Endothelial cell of umbilical vein (primary cell): ENCODE measurements at regions not wholly inside any gene's neighbourhood (a gene's known extent, or its start where the extent isn't known, plus 50 kb on each side); places are given as distances from the start of the nearest gene placed in this dataset.

Experiments used
- BruUV-seq: library from RNA; stranded (reverse); fragments of 400-500 nt; replicated peaks from 2 replicates; lab custom pipeline; 2021; lab: Mats Ljungman, UMichigan
- CTCF ChIA-PET: fragments of 300-600, 350-600 bp; sonication (Branson Sonifier 250); formaldehyde crosslinking; loops from one replicate; lab custom pipeline; 2021; ENCODE audit warnings: antibody characterized with exemption, inconsistent platforms; lab: Charles Lee
- POLR2A ChIA-PET: fragments of 300-600, 350-600 bp; sonication (Branson Sonifier 250); formaldehyde crosslinking; loops from one replicate; lab custom pipeline; 2021; ENCODE audit warnings: antibody characterized with exemption, inconsistent platforms; lab: Charles Lee
- DNase-seq: peaks from one replicate; pipeline ENCODE4 v3.0.0-alpha.2; 2011; ENCODE audit warnings: low read depth, low spot score
- FAIRE-seq: peaks from 2 replicates; lab custom pipeline; 2011; peaks lifted over from hg19 to GRCh38; lab: Jason Lieb, UNC
- H2AFZ ChIP-seq: 2 replicates; pipeline ENCODE4 v1.6.0; 2012; ENCODE audit warnings: low read depth, low read length, control low read depth, inconsistent platforms
- H3K27ac ChIP-seq: 2 replicates; pipeline ENCODE4 v1.5.1; 2011; ENCODE audit warnings: low read depth, mild to moderate bottlenecking, control low read depth, low read length, moderate library complexity; ENCODE audit not compliant: insufficient read depth
- H3K27me3 ChIP-seq, 2 experiments: 2 replicates each; pipeline versions ENCODE4 v1.6.0 to v1.6.1; 2011; ENCODE audit warnings: low read length in 2 of 2, mixed read lengths in 1 of 2; ENCODE audit not compliant: control insufficient read depth in 2 of 2, insufficient read depth in 2 of 2
- H3K36me3 ChIP-seq, 2 experiments: 2 replicates in 1 of 2; 3 replicates in 1 of 2; pipeline ENCODE4 v1.5.1; 2011; ENCODE audit warnings: low read length in 2 of 2, mild to moderate bottlenecking in 1 of 2, moderate library complexity in 1 of 2; ENCODE audit not compliant: control insufficient read depth in 2 of 2, insufficient read depth in 2 of 2; ENCODE audit errors: extremely low read depth in 1 of 2
- H3K4me1 ChIP-seq: 3 replicates; pipeline ENCODE4 v1.5.1; 2011; ENCODE audit warnings: mild to moderate bottlenecking, low read length; ENCODE audit not compliant: control insufficient read depth, insufficient read depth; ENCODE audit errors: extremely low read depth
- H3K4me2 ChIP-seq: 2 replicates; pipeline ENCODE4 v1.6.1; 2011; ENCODE audit warnings: low read length, control low read depth, mixed read lengths; ENCODE audit not compliant: insufficient read depth
- H3K4me3 ChIP-seq, 3 experiments: fragments of 200-600 bp in 1 of 3; sonication (generic), shearing (Covaris generic) in 1 of 3; replicated peaks in 1 of 3; 2 replicates each; pipeline ENCODE4 v1.5.1; 2011 to 2016; ENCODE audit warnings: control low read depth in 3 of 3, low read length in 3 of 3, mild to moderate bottlenecking in 2 of 3, inconsistent platforms in 1 of 3, low read depth in 1 of 3, moderate library complexity in 1 of 3; ENCODE audit not compliant: insufficient read depth in 1 of 3
- H3K79me2 ChIP-seq: 2 replicates; pipeline ENCODE4 v1.6.0; 2012; ENCODE audit warnings: low read length, inconsistent platforms; ENCODE audit not compliant: control insufficient read depth, insufficient read depth
- H3K9ac ChIP-seq: replicated peaks from 2 replicates; pipeline ENCODE3; 2011; ENCODE audit warnings: low read length, control low read depth; ENCODE audit not compliant: insufficient read depth; ENCODE audit errors: extremely low read depth
- H3K9me1 ChIP-seq: replicated peaks from 3 replicates; pipeline ENCODE4 v1.6.0; 2011; ENCODE audit warnings: mild to moderate bottlenecking, low read length; ENCODE audit not compliant: control insufficient read depth, insufficient read depth; ENCODE audit errors: extremely low read depth
- H3K9me3 ChIP-seq: replicated peaks from 2 replicates; pipeline ENCODE4 v1.5.1; 2012; ENCODE audit warnings: low read length, inconsistent platforms; ENCODE audit not compliant: control insufficient read depth, insufficient read depth
- H4K20me1 ChIP-seq: replicated peaks from 2 replicates; pipeline ENCODE3; 2011; ENCODE audit warnings: mild to moderate bottlenecking, low read length; ENCODE audit not compliant: control insufficient read depth, insufficient read depth; ENCODE audit errors: extremely low read depth
- EZH2 ChIP-seq: IDR thresholded peaks from 2 replicates; pipeline ENCODE4 v1.6.1; 2012; ENCODE audit warnings: borderline replicate concordance, low read depth, mild to moderate bottlenecking, moderate library complexity, low read length, inconsistent platforms; ENCODE audit not compliant: severe bottlenecking
- FOS ChIP-seq: IDR thresholded peaks from 2 replicates; pipeline ENCODE4 v1.6.1; 2011; ENCODE audit warnings: mild to moderate bottlenecking, low read length, moderate library complexity, borderline replicate concordance; ENCODE audit not compliant: insufficient read depth
- GATA2 ChIP-seq: IDR thresholded peaks from 2 replicates; pipeline ENCODE4 v1.7.0; 2011; ENCODE audit warnings: low read depth, mild to moderate bottlenecking, moderate library complexity, mixed read lengths, low read length; ENCODE audit not compliant: insufficient read length, insufficient read depth
- JUN ChIP-seq: IDR thresholded peaks from 2 replicates; pipeline ENCODE4 v1.6.1; 2011; ENCODE audit warnings: borderline replicate concordance, low read depth; ENCODE audit not compliant: insufficient read length, insufficient read depth
- MYC ChIP-seq: IDR thresholded peaks from one replicate; pipeline ENCODE4 v1.6.1; 2011; ENCODE audit warnings: mild to moderate bottlenecking, low read depth, low read length
- POLR2A ChIP-seq: IDR thresholded peaks from 2 replicates; pipeline ENCODE4 v1.6.1; 2012; ENCODE audit warnings: low read depth, mild to moderate bottlenecking, control low read depth, low read length
- POLR2AphosphoS5 ChIP-seq: IDR thresholded peaks from 2 replicates; pipeline ENCODE4 v1.6.1; 2012; ENCODE audit warnings: low read depth, mild to moderate bottlenecking, control low read depth, low read length, moderate library complexity; ENCODE audit not compliant: insufficient read depth
- dilution Hi-C: fragments of 300-500 bp; cut with MboI; formaldehyde crosslinking; loops from one replicate; pipeline ENCODE4 v1.15.0; 2019; ENCODE audit warnings: low sequenced_read_pairs; ENCODE audit not compliant: extremely low pct_ligation_motif_present
- intact Hi-C: fragments of 100-400 bp; cut with micrococcal nuclease; formaldehyde crosslinking; loops from one replicate; pipeline ENCODE4 v1.10.0; 2022
- TF ChIP-seq, protein P1 (sequence below): IDR thresholded peaks from 2 replicates; pipeline ENCODE4 v1.6.1; 2011; ENCODE audit not compliant: insufficient read depth, insufficient read length
- TF ChIP-seq, protein P2 (sequence below), 2 donors: IDR thresholded peaks; 1 replicate in 1 of 2; 2 replicates in 1 of 2; pipeline ENCODE4 v1.5.1; 2011; ENCODE audit warnings: low read length in 2 of 2, mild to moderate bottlenecking in 2 of 2, moderate library complexity in 2 of 2, control low read depth in 1 of 2, inconsistent platforms in 1 of 2, low read depth in 1 of 2; ENCODE audit not compliant: insufficient read depth in 1 of 2; ENCODE audit errors: extremely low read depth in 1 of 2

DNA sequence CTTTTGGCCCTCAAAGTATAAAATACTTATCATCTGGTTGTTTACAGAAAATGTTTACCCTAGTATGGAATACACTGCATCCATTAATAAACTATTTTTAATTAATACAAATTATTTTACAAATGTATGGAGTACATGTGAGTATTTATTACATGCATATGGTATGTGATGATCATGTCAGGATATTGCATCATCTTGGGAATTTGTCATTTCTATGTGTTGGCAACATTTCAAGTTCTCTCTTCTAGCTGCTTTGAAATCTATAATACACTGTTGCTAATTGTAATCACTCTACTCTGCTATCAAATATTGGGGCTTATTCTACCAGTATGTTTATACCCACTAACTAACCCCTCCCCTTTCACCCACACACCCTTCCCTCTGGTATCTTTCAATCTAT is 103.9 kb upstream of the THSD7A start:
- Histone ChIP-seq H2AFZ (no peak overlapping the region), H3K27me3 (no peaks in the 10 kb centered on the region), H3K4me3 (no peak overlapping the region), H3K4me2 (no peak overlapping the region), H3K27ac (no peak overlapping the region), H3K9ac (no peak overlapping the region), H3K9me1 (no peaks in the 10 kb centered on the region), H3K36me3 (no peaks in the 10 kb centered on the region), H3K4me1 (no peaks in the 10 kb centered on the region), H4K20me1 (no peaks in the 10 kb centered on the region), H3K79me2 (no peaks in the 10 kb centered on the region), H3K9me3 (no peaks in the 10 kb centered on the region)
- ChIA-PET CTCF (no interaction called here), POLR2A (no interaction called here)
- dilution Hi-C loops, result no loop called here
- FAIRE-seq (no peak), DNase-seq (peak; percentile 9)
- intact Hi-C loops, result no loop called here
- TF ChIP-seq MYC, result no peak
- no peak for TF ChIP-seq POLR2A
- TF ChIP-seq, protein P1, sequence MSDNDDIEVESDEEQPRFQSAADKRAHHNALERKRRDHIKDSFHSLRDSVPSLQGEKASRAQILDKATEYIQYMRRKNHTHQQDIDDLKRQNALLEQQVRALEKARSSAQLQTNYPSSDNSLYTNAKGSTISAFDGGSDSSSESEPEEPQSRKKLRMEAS, result no peak
- TF ChIP-seq POLR2AphosphoS5, result no peak
- no peak for TF ChIP-seq EZH2
- no peak for TF ChIP-seq GATA2
- no peak for TF ChIP-seq JUN
- TF ChIP-seq FOS, result no peak
- TF ChIP-seq, protein P2, sequence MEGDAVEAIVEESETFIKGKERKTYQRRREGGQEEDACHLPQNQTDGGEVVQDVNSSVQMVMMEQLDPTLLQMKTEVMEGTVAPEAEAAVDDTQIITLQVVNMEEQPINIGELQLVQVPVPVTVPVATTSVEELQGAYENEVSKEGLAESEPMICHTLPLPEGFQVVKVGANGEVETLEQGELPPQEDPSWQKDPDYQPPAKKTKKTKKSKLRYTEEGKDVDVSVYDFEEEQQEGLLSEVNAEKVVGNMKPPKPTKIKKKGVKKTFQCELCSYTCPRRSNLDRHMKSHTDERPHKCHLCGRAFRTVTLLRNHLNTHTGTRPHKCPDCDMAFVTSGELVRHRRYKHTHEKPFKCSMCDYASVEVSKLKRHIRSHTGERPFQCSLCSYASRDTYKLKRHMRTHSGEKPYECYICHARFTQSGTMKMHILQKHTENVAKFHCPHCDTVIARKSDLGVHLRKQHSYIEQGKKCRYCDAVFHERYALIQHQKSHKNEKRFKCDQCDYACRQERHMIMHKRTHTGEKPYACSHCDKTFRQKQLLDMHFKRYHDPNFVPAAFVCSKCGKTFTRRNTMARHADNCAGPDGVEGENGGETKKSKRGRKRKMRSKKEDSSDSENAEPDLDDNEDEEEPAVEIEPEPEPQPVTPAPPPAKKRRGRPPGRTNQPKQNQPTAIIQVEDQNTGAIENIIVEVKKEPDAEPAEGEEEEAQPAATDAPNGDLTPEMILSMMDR (IDR thresholded peaks at IDR 0.05; ENCODE audit: extremely low read depth in 1 of 2, insufficient read depth in 1 of 2, low read depth in 1 of 2, low read length in 2 of 2), result no peak
- no TSS peak for BruUV-seq
